Stimulated activated CD4-positive, alpha-beta T cell treated with anti-CD3 and anti-CD28 coated beads, Interleukin-15, amount 100 ng/mL, for 24 hours (primary cell): ENCODE measurements at regions not wholly inside any gene's neighbourhood (a gene's known extent, or its start where the extent isn't known, plus 50 kb on each side); places are given as distances from the start of the nearest gene placed in this dataset.
"Not testable (repeated sequence)": the region's sequence is repeated elsewhere in the genome, so short reads cannot be mapped to it uniquely, and the experiment has no call there.

Source experiments
- DNase-seq: peaks from one replicate; pipeline ENCODE4 v3.0.0-alpha.2; 2020

DNA sequence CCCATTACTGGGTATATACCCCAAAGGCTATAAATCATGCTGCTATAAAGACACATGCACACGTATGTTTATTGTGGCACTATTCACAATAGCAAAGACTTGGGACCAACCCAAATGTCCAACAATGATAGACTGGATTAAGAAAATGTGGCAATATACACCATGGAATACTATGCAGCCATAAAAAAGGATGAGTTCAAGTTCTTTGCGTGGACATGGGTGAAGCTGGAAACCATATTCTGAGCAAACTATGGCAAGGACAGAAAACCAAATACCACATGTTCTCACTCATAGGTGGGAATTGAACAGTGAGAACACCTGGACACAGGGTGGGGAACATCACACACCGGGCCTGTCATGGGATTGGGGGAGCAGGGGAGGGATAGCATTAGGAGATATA, 54.4 kb upstream of the MUCL1 start:
- DNase-seq, result not testable (repeated sequence)

- no peak for DNase-seq
Observed at GRCh38 chr12:54798651-54799050, 55.7 kb upstream of the MUCL1 start.

DNA sequence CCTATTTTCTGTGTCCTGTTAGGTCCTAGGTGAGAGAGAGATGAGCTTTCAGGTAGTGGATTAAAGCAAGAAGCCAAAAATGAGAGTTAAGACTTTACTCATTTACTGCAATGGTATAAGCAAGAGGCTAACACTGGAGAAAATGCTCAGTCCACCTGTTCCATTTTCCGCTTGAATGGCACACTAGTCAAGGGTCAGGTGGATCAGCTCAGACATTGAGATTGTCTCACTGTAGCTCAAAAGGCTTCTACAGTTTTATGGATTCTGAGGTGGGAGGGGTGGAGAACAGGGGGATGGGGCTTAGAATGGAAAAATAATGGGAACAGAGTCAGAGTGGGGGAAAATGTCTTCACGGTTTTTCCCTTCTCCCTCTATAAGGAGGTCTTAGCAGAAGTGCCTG, 57.3 kb upstream of the MUCL1 start:
- no peak for DNase-seq

- no peak for DNase-seq
Observed at GRCh38 chr12:54795644-54796043, 58.7 kb upstream of the MUCL1 start.

DNA sequence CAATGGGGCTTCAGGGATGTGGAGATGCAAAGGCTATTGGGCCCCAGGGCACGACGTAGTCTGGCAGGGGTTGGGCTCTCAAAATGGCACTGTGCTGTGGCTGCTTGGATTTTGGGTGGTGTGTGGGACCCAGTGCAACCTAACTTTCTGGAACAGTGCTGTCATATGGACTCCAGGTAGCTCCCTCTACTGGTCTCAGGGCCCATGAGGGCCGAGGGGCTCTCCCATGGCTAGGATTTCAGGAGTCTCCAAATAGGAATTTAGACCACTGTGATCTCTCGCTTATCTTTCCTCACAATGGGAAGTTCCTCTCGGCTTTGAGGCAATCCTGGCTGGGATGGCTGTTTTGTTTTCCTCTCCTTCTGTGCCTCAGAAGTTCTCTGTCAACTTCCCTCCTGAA, 68.2 kb upstream of the MUCL1 start:
- DNase-seq, result no peak

GRCh38 chr12:54784115-54784514, 70.2 kb upstream of the MUCL1 start:
- no peak for DNase-seq

DNA sequence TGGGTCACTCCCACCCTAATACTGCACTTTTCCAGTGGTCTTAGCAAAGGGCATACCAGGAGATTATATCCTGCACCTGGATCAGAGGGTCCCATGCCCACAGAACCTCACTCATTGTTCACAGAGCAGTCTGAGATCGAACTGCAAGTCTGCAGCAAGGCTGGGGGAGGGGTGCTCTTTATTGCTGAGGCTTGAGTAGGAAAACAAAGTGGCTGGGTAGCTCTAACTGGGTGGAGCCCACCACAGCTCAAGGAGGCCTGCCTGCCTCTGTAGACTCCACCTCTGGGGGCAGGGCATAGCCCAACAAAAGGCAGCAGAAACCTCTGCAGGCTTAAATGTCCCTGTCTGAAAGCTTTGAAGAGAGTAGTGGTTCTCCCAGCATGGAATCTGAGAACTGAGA, 77.3 kb upstream of the MUCL1 start:
- not testable (repeated sequence) for DNase-seq

- DNase-seq, result no peak
Observed at GRCh38 chr12:54773593-54773992, 80.7 kb upstream of the MUCL1 start.

DNA sequence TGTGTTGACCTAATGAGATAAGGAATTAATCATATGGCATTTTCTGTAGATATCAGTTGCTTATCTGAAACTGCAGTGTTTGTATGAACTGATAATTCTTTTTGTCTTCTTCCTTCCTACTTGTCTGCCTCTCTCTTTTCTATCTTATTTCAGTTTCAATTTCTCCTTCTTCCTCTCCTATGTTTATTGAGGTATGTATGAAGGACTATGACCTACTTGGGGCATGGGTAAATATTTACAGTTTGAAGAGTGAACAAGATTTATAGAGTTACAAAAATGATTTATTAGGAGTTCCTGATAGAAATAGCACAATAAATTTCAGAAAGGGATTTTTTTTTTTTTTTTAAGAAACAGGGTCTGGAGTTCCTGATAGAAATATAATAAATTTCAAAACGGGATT, 88.7 kb upstream of the MUCL1 start:
- no peak for DNase-seq

DNA sequence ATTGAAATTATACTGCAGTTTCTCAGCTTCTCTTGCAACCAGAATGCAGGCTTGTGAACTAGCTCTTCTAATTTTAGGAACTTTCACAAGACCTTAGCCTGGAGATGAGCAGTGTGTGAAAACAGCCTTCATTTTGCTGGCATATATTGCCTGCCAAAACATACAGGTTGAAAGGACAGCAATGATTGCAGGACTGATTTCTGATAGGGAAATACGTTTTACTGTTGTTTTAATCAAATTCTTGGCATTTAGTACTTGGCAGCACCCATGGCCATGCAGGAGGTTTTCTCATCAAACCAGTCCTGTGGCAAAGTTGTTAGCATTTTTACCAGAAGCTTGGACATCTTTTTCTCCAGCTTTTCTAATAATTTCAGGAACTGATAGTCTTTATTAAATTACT, 91.9 kb upstream of the MUCL1 start:
- no peak for DNase-seq

DNA sequence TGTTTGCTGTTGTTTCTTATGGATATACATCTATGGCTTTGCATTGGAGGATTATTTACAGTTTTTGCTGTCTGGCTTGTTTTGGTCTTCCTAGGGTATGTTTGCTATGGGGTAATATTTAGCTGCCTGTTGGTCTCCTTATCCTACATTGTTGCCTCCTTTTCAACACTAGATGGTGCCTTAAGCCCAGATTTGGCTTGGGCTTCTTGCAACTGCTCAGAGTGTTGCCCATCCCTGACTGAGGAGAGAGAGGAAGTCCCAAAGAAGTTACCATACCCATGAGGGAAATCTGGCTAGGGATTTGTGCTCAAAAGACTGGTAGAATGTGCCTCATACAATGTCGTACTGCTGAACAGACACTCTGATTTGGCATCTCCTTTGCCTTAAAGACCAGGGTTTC, 94.6 kb upstream of the MUCL1 start:
- DNase-seq, result no peak

DNA sequence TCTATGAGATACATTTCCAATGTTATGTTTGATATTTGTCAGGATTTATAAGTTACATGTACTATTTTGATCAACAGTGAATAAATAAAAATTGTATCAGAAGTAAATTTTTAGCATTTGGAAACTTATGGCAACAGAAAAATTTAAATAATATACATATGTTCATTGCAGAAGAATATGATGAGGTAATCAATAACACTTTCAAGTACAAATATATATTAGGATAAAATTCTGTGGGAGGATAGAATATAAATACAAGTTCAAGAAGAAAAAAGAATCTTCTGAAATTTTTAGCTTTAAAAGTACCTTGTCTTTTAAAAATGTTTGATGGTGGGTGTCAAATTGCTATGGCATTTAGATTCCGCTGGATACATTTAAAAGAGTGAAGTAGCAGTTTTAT, 102.8 kb upstream of the MUCL1 start:
- no peak for DNase-seq

DNA sequence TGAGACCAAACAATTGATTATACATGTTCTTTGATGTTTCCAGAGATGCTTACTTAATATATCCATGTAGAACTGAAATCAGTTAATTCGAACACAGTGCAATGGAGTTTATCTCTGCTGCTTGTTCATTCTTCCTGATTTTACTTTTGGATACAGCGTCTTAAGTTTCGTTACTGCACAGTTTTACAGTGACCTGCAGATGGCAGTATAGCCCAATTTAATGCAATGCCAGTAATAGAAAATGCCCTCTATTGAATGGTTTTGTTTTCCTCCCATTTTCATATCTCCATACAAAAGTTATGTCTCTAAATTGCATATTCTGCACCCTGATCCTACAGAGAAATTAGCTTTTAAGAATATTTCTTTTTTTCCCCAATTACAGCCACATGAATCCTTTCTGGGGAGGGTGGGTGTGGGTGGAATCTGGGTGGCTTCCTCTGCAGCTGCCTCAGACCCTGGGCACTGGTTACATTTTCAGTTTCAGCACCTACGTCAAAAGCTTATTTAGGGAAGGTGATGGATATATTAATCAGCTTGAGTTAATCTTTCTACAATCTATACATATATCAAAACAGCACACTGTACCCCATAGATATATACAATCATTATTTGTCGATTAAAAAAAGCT, 101.1 kb upstream of the DCD start:
- DNase-seq, result peak; percentile 30

DNA sequence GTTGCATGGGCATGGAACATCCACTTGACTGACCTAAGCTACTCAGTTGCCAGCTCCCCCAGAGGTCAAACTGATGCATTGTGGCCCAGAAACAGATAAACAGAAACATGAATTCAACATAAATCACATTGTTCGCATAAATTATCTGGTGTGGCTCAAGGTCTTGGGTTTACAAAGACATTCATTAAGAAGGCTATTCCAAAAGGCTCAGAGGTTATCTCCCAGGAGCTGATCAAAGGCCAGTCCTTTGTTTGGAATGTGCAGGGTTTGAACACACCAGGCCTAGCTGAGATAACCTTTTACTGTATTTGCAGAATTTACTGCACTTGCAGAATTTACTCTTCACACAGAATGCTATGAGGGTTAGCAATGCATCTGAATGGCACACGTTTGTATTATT, 96.4 kb upstream of the DCD start:
- no peak for DNase-seq

DNA sequence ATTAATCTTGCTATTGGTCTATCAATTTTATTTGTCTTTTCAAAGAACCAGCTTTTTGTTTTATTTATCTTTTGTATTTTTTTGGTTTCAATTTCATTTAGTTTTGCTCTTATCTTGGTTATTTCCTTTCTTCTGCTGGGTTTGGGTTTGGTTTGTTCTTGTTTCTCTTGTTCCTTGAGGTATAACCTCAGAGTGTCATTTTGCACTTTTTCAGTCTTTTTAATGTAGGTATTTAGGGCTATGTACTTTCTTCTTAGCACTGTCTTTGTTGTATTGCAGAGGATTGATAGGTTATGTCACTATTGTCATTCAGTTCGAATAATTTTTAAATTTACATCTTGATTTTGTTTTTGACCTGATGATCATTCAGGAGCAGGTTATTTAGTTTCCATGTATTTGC, 92.7 kb upstream of the DCD start:
- no peak for DNase-seq

DNA sequence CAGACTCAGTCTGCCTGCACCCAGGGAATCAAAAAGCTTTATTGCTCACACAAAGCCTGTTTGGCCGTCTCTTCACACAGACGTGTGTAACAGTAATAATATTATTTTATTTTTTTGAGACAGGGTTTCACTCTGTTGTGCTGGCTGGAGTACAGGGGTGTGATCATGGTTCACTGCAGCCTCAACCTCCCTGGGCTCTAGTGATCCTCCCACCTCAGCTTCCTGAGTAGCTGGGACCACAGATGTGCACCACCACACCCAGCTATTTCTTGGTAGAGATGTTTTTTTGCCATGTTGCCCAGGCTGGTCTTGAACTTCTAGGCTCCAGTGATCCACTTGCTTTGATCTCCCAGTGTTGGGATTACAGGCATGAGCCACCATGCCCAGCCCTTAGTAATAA, 88.4 kb upstream of the DCD start:
- no peak for DNase-seq

DNA sequence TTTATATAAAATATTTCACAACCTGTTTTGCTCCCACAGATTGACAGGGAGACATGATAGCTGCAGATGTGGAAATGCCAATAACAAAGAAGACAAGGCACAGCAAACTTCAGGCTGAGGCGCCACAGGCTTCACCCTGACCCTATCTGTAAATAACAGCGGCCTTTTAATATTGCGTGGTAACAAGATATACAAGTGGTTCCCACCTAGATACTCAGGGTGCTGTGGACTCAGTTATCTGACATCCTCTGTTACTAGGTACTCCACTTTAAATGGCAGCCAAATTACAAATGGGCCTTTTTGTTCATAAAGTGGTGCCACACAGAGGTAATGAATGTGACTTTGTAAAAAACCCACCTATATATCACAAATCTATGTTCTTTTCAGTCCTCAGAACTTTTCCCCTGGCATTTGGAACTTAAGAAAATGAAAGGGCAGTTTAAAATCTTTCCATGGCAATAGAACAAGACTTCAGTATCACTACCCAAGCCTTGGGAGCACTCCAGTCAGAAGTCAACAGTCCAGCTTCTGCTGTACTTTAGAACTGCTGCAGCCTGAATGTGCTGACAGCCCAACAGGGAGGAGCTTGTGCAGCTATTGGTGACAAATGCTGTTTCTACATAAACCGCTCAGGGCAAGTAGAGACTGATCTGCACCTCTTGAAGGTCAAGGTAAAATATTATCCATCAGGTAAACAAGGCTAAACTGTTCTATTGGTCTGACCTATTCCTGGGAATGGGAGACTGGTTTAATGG, 86.2 kb upstream of the DCD start:
- no peak for DNase-seq

- DNase-seq, result no peak
Observed at GRCh38 chr12:54725233-54725843, 77.2 kb upstream of the DCD start.

DNA sequence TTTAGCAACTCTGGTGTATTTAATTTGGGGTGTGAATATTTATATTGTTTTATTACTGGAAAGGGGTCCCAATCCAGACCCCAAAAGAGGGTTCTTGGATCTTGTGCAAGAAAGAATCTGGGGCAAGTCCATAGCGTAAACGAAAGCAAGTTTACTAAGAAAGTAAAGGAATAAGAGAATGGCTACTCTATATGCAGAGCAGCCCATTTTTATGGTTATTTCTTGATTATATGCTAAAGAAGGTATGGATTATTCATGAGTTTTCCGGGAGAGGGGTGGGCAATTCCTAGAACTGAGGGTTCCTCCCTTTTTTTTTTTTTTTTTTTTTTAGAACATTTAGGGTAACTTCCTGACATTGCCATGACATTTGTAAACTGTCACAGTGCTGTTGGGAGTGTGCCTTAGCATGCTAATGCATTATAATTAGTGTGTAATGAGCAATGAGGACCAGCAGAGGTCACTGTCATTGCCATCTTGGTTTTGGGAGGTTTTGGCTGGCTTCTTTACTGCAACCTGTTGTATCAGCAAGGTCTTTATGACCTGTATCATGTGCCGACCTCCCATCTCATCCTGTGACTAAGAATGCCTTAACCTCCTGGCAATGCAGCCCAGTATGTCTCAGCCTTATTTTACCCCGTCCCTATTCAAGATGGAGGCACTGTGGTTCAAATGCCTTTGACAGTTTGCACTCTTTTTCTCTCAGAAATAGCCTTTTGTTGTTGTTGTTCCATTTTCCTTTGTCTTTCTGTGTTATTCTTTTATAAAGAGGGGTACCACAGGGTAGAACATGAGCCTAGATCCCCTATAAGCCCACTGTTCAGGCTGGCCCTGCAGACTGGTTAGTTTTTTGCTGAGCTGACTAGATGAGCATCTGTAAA, 75.5 kb upstream of the DCD start:
- peak; percentile 20 for DNase-seq

GRCh38 chr12:54721312-54721711, 73.1 kb upstream of the DCD start:
- DNase-seq, result no peak

GRCh38 chr12:54719691-54720090, 71.5 kb upstream of the DCD start:
- DNase-seq, result no peak

- DNase-seq, result no peak
Observed at GRCh38 chr12:54716261-54716660, 68.1 kb upstream of the DCD start.

- DNase-seq, result not testable (repeated sequence)
Observed at GRCh38 chr12:54713876-54714275, 65.7 kb upstream of the DCD start.

- no peak for DNase-seq
Observed at GRCh38 chr12:54711669-54712068, 63.5 kb upstream of the DCD start.
